GM12874 (cell line): ENCODE measurements at regions not wholly inside any gene's neighbourhood (a gene's known extent, or its start where the extent isn't known, plus 50 kb on each side); places are given as distances from the start of the nearest gene placed in this dataset.

Source experiments
- TF ChIP-seq, protein P1 (sequence below): IDR thresholded peaks from 2 replicates; pipeline ENCODE4 v1.5.1; 2011; ENCODE audit warnings: low read depth, mild to moderate bottlenecking, control low read depth, low read length, moderate library complexity; ENCODE audit not compliant: insufficient read depth

DNA sequence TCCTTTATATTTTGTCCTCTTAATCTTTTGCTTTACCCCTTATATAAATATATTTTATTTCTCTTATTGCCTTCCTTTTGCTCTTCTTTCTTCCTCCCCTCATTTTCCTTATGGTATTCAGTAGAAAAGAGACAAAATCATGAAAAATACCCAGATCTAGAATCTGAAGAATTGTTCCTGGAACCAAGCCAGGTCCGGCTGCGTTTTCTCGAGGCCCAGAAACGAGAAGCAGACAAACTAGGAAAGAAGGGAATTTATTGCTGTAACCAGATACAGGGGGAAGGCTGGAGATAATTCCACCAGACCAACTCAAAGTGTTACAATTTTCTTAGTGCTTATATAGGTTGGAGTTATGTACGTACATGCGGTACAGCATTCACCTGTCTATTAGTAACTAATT lies 328.7 kb downstream of the GABRG1 start:
- TF ChIP-seq, protein P1, sequence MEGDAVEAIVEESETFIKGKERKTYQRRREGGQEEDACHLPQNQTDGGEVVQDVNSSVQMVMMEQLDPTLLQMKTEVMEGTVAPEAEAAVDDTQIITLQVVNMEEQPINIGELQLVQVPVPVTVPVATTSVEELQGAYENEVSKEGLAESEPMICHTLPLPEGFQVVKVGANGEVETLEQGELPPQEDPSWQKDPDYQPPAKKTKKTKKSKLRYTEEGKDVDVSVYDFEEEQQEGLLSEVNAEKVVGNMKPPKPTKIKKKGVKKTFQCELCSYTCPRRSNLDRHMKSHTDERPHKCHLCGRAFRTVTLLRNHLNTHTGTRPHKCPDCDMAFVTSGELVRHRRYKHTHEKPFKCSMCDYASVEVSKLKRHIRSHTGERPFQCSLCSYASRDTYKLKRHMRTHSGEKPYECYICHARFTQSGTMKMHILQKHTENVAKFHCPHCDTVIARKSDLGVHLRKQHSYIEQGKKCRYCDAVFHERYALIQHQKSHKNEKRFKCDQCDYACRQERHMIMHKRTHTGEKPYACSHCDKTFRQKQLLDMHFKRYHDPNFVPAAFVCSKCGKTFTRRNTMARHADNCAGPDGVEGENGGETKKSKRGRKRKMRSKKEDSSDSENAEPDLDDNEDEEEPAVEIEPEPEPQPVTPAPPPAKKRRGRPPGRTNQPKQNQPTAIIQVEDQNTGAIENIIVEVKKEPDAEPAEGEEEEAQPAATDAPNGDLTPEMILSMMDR = no peak

DNA sequence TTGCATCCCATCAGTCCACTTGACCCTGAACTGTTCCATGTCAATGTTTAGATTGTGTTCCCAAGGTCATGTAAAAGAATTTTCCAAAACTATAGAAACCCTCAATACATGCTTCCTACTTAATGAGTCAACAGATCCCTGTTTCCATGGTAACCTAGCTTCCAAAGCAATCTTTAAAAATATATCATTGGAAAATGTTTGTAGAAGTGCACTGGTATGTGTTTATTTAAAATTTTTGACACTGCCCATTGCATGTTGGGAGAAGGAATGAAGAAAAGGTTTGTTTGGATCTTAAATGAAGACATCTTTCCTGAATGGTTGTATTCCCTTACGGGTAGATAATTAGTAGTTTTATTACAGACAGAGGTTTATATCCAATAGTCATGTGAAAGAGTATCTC lies 345.3 kb downstream of the GABRG1 start:
- TF ChIP-seq, protein P1 = no peak

DNA sequence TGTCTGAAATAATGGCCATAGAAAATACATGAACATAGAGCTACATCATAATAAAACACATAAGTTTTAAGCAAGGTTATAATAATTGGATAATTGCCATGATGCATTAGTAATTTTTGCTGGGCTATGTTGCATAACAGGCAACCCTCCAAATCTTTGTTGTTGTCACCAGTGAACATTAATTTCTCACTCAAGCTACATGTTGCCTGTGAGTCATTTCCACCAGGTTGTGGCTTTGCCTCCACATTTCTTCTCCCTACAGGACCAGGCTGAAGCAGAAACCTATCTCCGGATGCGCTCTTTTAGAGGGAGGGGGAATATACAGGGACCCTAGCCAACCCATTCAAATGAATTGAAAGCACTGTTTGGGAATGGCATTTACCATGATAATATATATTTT lies 347.7 kb downstream of the GABRG1 start:
- TF ChIP-seq, protein P1 = no peak

DNA sequence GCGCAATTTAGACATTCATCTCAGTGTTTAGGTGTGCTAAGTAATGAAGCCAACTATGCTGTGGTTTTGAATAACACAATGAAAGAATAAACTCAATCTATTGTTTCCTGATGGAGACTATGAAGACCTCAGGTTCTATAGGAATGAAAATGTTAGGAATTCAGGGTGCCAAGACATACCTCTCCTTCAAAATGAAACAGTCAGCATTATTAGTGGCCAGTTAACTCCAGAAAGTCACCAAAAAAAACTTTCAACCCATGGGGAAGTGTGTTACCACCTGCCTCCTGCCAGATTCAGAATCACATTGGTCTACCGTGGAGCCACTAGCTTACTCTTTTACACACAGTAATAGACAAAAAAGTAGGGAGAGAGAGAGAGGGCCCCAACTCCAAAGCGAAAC lies 352.9 kb downstream of the GABRG1 start:
- TF ChIP-seq, protein P1 = no peak

DNA sequence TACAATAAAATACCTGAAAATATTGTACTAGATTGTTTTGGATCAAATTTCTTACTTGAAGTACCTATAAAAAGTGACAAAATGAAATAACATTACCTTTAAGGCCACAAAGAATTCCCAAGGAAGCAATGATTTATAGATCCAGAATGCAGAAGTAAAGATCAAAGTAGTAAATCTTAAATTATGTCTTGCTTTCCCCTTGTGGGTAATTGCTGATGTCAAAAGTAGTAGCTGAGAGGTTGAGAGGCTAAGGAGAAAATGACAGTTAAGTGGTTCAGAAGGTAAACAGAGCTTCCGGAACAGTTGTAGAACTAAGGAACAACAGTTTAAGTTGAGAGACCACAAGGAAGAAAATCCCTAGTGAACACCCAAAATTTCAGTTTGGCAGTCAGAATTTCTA lies 358.3 kb downstream of the GABRG1 start:
- TF ChIP-seq, protein P1 = no peak

DNA sequence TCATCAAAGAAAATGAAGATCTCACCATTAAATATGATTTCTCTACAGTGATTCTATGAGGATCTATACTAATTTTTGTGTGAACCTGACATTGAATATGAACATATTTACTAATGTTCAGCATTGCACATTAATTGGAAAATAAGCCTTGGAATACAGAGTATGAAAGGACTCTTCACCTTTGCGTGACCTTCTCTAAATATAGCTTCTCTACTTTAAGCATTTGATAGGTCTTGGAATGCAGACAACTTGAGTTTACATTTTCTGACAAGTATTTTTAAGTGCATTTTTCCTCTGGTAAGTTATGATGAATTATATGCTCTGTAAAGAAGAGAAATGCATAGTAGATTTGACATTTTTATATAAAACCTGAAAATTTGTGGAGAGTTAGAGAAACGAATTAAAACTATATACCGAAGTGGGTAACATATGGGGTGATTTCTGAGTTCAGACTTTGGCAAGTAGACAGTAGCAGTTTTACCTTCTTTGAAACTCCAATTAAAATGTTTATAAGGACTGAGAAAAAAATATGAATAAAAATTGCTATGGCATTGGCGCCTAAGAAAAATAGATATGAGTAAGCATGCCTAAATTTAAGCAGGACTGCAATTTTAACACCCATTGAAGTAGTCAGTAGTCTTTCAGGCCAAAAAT lies 371.9 kb downstream of the GABRG1 start:
- TF ChIP-seq, protein P1 = no peak

DNA sequence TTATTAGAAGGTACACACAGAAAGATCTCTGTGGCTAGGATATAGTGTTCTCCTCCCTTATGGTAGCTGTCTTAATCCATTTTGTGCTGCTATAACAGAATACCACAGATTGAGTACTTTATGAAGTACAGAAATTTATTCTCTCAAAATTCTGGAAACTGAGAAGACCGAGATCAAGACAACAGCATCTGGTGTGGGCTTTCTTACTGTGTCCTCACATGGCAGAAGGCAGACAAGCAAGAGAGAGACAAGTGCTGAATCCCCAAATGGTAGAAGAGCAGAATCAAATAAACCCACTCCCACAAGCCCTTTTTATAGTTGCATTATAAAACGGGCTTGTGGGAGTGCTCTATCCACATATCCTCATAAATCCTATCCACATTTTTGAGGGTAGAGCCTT lies 373.1 kb downstream of the GABRG1 start:
- TF ChIP-seq, protein P1 = no peak
